Epithelial cell of prostate (primary cell): ENCODE measurements at regions not wholly inside any gene's neighbourhood (a gene's known extent, or its start where the extent isn't known, plus 50 kb on each side); places are given as distances from the start of the nearest gene placed in this dataset.
A peak's percentile ranks its signal among the peaks of the same experiment; 100 is the strongest.

Experiments used
- DNase-seq: peaks from one replicate; pipeline ENCODE4 v3.0.0-alpha.2; 2011; ENCODE audit warnings: low read depth, low spot score
- H3K27ac ChIP-seq: fragments of 450-650 bp; 2 replicates; pipeline ENCODE4 v1.5.1; 2017; ENCODE audit warnings: mild to moderate bottlenecking

GRCh38 chr4:31327031-31327430 is 606.9 kb downstream of the PCDH7 start:
- no peak overlapping the region for H3K27ac ChIP-seq
- no peak for DNase-seq

DNA sequence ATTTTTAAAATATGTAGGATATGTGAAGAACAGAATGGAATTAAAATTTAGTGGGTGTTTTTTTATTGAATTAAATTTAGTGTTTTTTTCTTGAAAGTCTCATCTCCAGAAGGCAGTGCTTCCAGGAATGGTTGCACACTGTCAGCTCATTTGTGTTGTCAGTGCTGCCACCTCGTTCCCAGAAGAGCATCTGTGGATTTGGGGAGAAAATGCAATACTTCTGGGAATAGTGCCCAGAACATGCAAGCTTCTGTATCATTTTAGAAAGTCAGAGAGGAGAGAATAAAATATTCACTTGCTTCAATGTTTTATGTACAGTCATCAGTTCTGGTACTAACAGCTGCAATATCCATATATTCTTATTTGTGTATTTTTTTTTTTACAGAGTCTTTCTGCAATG is 608.8 kb downstream of the PCDH7 start:
- H3K27ac ChIP-seq = no peak overlapping the region
- DNase-seq = no peak

DNA sequence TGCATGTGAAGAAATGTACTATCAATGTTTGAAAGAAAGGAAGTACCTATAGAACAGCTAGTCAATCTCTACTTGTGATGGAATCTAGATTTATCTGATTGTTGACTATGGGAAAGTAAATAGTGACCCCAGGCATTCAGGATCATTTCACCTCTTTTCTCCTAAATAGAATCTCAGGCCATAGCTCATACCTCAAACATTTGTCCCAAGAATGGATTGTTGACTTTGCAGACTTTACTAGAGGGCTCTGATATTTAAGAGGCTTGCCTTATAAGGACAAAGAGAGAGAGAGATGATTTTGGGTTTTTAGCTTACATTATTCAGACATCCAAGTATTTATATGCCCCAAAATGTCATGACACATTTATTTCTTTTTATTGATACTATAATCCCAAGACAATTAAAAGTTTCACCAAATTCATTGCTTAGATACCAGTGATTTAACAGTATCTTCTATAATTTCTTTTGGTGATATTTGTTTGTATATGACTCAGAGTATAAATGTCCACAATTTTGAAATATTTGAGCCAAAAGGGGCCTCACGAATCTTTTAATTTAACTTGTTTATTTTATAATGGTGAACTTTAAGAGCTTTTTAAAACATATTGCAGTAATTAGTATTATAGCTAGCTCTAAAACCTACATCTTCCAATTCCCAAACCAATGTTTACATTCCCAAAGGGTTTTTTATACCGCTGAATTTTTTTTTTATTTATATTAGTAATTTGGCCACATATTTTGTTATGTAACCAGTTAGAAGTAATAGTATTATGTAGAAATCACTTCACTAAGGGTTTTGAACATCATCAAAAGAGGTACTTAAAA is 614.1 kb downstream of the PCDH7 start:
- no peak overlapping the region for H3K27ac ChIP-seq
- no peak for DNase-seq

- no peak for DNase-seq
- H3K27ac ChIP-seq = no peak overlapping the region
Measured at GRCh38 chr4:31338000-31338399, 617.8 kb downstream of the PCDH7 start.

- DNase-seq = no peak
- peak overlapping the region; percentile 9 for H3K27ac ChIP-seq
Measured at GRCh38 chr4:31341601-31342359, 621.6 kb downstream of the PCDH7 start.

DNA sequence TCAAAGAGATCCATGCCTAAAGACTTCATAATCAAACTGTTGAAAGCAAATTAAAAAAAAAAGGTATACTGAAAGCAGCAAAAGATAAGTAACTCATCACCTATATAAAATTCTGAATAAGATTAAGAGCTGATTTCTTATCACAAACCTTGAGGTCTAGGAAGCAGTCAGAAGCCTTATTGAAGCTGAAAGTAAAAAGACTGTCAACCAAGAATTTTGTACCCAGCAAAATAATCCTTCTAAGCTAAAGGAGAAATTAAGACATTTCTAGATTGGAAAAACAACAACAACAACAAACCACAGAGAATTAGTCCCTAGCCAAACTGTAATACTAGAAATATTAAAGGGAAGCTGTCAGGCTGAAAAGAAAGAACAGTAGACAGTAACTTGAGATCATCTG is 622.9 kb downstream of the PCDH7 start:
- no peak overlapping the region for H3K27ac ChIP-seq
- DNase-seq = no peak

DNA sequence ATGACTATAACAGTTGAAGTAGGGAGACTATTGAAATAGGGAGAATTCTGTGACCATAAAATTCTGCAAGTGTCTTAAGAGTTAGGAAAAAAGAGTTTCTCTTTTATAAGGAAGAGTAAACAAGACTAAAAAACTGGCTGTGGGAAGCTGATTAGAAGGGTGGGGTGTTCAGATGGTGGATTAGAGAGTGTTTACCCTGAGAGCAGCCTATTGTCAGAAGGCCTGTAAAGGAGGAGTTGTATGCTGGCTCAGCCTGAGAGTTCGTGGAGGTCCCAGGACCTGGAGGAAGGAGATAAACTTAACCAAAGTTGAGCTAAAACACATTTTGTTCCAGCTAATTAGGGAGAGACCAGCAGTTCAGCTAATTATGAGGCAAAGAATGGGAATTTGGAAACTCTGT is 629.7 kb downstream of the PCDH7 start:
- DNase-seq = no peak
- no peak overlapping the region for H3K27ac ChIP-seq

DNA sequence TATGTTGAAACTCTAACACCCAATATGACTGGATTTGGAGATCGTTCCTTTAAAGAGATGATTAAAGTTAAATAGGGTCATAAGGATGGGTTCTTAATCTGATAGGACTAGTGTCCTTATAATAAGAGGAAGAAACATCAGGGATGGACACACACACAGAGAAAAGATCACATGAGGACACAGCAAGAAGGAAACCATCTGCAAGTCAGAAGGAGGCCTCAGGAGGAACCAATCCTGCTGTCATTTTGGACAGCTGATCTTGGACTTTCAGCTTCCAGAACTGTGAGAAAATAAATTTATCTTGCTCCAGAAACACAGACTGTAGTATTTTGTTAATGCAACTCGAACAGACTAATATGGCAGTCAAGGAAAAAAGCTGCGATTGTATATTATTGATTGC is 631.5 kb downstream of the PCDH7 start:
- no peak for DNase-seq
- H3K27ac ChIP-seq = no peak overlapping the region

GRCh38 chr4:31356839-31357238 is 636.7 kb downstream of the PCDH7 start:
- no peak for DNase-seq
- H3K27ac ChIP-seq = no peak overlapping the region

- H3K27ac ChIP-seq = peak overlapping the region; percentile 20
- DNase-seq = no peak
Measured at GRCh38 chr4:31360786-31361185, 640.6 kb downstream of the PCDH7 start.

- DNase-seq = no peak
- no peak overlapping the region for H3K27ac ChIP-seq
Measured at GRCh38 chr4:31362756-31363155, 642.6 kb downstream of the PCDH7 start.

GRCh38 chr4:31365006-31365690 is 645.0 kb downstream of the PCDH7 start:
- DNase-seq = no peak
- H3K27ac ChIP-seq = no peak overlapping the region

GRCh38 chr4:31366041-31366440 is 645.9 kb downstream of the PCDH7 start:
- DNase-seq = peak; percentile 24
- no peak overlapping the region for H3K27ac ChIP-seq

DNA sequence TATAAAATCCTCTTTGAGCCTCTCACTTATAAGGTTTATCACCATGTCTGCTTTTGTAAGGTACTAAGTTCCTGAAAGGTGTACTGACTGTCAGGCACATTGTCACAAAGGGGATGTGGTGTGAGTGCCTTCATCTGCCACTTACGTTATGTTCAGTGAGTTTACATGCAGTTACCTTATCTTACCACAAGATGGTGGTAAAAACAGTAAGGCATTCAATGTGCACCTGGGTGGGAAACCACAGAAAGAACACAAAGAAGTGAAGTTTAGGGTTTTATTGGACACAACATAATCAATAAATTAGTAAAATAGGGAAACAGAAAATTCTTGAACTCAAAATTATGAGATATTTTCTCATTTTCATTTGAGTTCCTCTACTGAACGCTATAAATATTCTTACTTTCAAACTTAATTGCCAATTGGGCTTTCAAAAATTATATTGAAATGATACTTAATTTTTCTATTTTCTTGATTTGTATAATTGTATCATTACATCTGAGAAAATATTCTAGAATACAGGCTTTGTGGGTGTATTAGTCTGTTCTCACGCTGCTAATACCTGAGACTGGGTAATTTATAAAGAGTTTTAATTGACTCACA is 650.8 kb downstream of the PCDH7 start:
- H3K27ac ChIP-seq = no peak overlapping the region
- no peak for DNase-seq

DNA sequence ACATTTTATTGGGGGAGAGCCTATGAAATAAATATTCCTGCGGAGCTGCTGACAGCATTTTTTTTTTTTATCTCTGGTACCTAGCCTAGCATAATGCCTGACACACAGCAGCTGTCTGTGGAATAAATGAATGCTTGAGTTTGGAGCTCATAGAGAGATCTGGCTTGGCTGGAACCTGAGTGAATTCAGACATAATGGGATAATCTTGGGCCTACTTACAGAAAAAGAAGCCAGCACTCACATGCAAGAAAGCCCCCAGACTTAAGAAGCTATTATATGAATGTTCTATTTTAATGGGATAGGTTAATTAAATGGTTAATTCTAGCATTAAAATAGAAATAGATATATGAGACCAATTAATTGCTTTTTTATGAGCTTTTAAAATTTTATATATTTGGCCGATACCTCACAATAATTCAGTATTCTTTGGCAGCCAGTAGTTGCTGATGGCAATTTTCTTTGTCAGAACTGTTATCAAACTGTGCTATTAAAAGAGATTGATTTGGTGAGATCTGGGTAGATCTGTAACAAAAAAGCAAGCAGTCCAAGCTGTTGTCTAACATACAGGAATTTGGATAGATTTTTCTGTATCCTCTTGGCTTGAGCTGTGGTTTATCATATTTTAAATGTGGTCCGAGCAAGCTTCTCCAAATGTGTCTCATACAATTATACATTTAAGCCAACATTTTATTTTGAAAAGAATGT is 654.2 kb downstream of the PCDH7 start:
- H3K27ac ChIP-seq = no peak overlapping the region
- DNase-seq = no peak

- no peak for DNase-seq
- H3K27ac ChIP-seq = no peak overlapping the region
Measured at GRCh38 chr4:31375936-31376335, 655.8 kb downstream of the PCDH7 start.

DNA sequence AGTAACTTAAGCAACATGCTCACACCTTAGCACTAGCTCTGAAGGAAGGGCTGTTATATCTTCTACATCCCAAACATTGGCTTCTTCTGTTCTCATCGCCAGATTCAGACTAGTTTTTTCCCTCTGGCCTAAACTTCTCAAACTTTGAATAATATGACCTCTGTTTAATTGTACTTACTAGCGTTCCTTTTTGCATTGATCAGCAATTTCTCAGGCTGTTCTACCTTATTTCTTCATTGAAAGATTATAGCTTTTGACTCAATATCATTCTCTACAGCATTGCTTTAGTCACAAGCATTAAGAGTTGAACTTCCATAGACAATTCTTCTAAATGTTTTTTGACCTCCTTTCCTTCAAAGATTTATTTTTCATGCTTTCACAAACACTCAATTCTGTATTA is 659.2 kb downstream of the PCDH7 start:
- H3K27ac ChIP-seq = no peak overlapping the region
- no peak for DNase-seq

GRCh38 chr4:31383767-31384166 is 663.6 kb downstream of the PCDH7 start:
- DNase-seq = no peak
- no peak overlapping the region for H3K27ac ChIP-seq

DNA sequence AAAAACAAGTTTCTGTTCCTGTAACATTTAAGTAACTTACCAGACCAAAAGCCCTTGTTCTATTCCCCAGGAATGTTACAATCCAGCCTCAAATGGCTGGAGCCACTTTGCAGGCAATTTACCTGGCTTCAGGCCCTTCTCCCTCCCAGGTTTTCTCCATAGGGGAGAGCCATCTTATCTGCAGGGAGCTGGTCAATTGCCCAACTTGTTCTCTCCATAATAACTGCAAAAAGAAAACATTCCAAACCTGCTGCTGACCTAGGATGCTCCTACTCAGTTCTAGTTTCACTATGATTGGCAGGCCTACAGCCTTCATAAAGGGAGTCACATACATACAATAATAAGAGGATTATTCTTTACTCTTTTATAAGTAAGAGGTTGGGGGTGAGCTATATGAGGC is 670.7 kb downstream of the PCDH7 start:
- no peak overlapping the region for H3K27ac ChIP-seq
- no peak for DNase-seq

DNA sequence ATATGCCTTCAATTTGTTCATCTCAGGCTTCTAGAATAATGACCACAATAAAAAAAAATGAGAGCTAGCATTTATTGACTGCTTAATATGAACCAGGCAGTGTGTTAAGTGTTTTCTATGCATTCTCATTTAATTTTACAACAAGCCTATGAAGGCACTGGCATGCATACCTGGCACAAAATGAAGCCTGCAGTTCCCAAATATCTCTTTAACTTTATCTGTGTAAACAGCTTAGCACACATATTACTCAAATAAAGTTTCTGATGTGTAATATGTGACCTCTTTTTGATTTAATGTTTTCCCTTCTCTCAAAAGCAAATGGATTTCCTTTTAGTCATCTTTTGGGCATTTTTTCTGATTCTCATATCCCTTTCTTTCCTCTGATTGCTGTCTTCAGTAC is 671.8 kb downstream of the PCDH7 start:
- DNase-seq = no peak
- no peak overlapping the region for H3K27ac ChIP-seq
